Natural killer cell (primary cell): ENCODE measurements at regions not wholly inside any gene's neighbourhood (a gene's known extent, or its start where the extent isn't known, plus 50 kb on each side); places are given as distances from the start of the nearest gene placed in this dataset.

Source experiments
- ATAC-seq, 3 donors: fragments of 150-1000 bp in 2 of 3; fragments of 200-7000 bp in 1 of 3; cut with Tn5 transposase; 1 replicate in 1 of 3; 2 replicates in 2 of 3; pipeline ENCODE4 v1.10.0; 2021; ENCODE audit warnings: mild to moderate bottlenecking in 2 of 3, moderate library complexity in 2 of 3
- DNase-seq, 2 donors: peaks; one replicate each; pipeline versions ENCODE4 v3.0.0 to v3.0.0-alpha.2; 2013 to 2021; ENCODE audit warnings: mixed read lengths in 1 of 2
- H3K27ac ChIP-seq: one replicate; pipeline ENCODE4 v1.5.1; 2013; ENCODE audit warnings: mild to moderate bottlenecking, low read length
- H3K27me3 ChIP-seq: one replicate; pipeline ENCODE4 v1.6.1; 2013; ENCODE audit warnings: low read length; ENCODE audit not compliant: control insufficient read depth, insufficient read depth
- H3K36me3 ChIP-seq: one replicate; pipeline ENCODE4 v1.6.1; 2013; ENCODE audit warnings: low read length; ENCODE audit not compliant: control insufficient read depth, insufficient read depth
- H3K4me1 ChIP-seq: one replicate; pipeline ENCODE4 v1.6.1; 2013; ENCODE audit warnings: low read length; ENCODE audit not compliant: control insufficient read depth, insufficient read depth
- H3K4me3 ChIP-seq: one replicate; pipeline ENCODE4 v1.5.1; 2013; ENCODE audit warnings: low read length
- H3K9me3 ChIP-seq: one replicate; pipeline ENCODE4 v1.6.1; 2013; ENCODE audit warnings: low read length; ENCODE audit not compliant: control insufficient read depth, insufficient read depth
- H3K27ac Mint-ChIP-seq, 2 donors: one replicate each; pipeline ENCODE4 v1.8.0; 2022; ENCODE audit warnings: mild to moderate bottlenecking in 2 of 2, mixed read lengths in 2 of 2, moderate library complexity in 1 of 2
- H3K27me3 Mint-ChIP-seq, 2 donors: one replicate each; pipeline ENCODE4 v1.8.0; 2022; ENCODE audit warnings: low read depth in 2 of 2, mixed read lengths in 2 of 2
- H3K36me3 Mint-ChIP-seq: one replicate; pipeline ENCODE4 v1.8.0; 2022; ENCODE audit warnings: mixed read lengths
- H3K4me1 Mint-ChIP-seq, 2 donors: one replicate each; pipeline ENCODE4 v1.8.0; 2022; ENCODE audit warnings: mixed read lengths in 2 of 2
- H3K4me3 Mint-ChIP-seq: one replicate; pipeline ENCODE4 v1.8.0; 2022; ENCODE audit warnings: mild to moderate bottlenecking, moderate library complexity, mixed read lengths
- H3K9me3 Mint-ChIP-seq, 2 donors: one replicate each; pipeline ENCODE4 v1.8.0; 2022; ENCODE audit warnings: mixed read lengths in 2 of 2
- WGBS: methylation state at CpG from one replicate; pipeline ENCODE4 v1.1.7; 2013; ENCODE audit warnings: missing lambda C conversion rate; ENCODE audit not compliant: insufficient coverage; 5-methylcytosine and 5-hydroxymethylcytosine counted together
- intact Hi-C: fragments of 100-400 bp; cut with micrococcal nuclease; formaldehyde crosslinking; loops from one replicate; pipeline ENCODE4 v1.14.2; 2022
- TF ChIP-seq, protein P1 (sequence below): fragments of 200-600 bp; IDR thresholded peaks from one replicate; pipeline ENCODE4 v1.8.0; 2022; ENCODE audit warnings: antibody characterized with exemption

DNA sequence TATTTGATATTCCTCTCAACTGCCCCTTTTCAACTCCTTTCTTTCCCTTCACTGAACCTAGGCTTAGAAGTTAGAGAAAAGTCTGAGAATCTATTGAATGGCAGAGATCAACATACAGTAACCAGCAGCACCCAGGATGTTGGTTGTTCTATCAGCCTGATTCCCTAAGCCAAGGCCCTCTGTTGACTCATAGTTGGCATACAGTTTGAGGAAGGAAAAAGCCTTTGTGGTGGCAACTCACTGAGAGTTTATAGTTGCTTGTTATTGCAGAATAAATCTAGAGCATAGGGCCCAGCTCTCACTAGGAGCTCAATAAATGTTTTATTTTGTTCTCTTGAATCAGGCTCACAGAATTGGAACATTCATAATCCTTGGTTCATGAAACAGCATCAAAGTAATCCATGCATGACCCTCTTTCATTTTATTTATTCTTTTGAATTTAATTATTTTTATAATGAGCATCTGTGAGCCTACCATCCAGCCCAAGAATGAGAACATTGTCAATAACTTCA lies 119.1 kb upstream of the ADGRF1 start:
- ATAC-seq (no peak), DNase-seq (no peak)
- no peaks in the 10 kb centered on the region for H3K27me3 ChIP-seq
- H3K4me3 ChIP-seq: no peak overlapping the region
- no peak overlapping the region for H3K27ac Mint-ChIP-seq
- H3K4me1 Mint-ChIP-seq: no peaks in the 10 kb centered on the region
- no peaks in the 10 kb centered on the region for H3K36me3 Mint-ChIP-seq
- no peak overlapping the region for H3K4me3 Mint-ChIP-seq
- H3K27me3 Mint-ChIP-seq: no peaks in the 10 kb centered on the region
- no peaks in the 10 kb centered on the region for H3K4me1 ChIP-seq
- no peak overlapping the region for H3K27ac ChIP-seq
- H3K9me3 Mint-ChIP-seq: peaks cover 0 to 6% of the 10 kb centered on the region in 2 donors
- H3K36me3 ChIP-seq: no peaks in the 10 kb centered on the region
- TF ChIP-seq, protein P1, sequence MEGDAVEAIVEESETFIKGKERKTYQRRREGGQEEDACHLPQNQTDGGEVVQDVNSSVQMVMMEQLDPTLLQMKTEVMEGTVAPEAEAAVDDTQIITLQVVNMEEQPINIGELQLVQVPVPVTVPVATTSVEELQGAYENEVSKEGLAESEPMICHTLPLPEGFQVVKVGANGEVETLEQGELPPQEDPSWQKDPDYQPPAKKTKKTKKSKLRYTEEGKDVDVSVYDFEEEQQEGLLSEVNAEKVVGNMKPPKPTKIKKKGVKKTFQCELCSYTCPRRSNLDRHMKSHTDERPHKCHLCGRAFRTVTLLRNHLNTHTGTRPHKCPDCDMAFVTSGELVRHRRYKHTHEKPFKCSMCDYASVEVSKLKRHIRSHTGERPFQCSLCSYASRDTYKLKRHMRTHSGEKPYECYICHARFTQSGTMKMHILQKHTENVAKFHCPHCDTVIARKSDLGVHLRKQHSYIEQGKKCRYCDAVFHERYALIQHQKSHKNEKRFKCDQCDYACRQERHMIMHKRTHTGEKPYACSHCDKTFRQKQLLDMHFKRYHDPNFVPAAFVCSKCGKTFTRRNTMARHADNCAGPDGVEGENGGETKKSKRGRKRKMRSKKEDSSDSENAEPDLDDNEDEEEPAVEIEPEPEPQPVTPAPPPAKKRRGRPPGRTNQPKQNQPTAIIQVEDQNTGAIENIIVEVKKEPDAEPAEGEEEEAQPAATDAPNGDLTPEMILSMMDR: no peak
- H3K9me3 ChIP-seq: no peaks in the 10 kb centered on the region
- intact Hi-C loops: no loop called here

DNA sequence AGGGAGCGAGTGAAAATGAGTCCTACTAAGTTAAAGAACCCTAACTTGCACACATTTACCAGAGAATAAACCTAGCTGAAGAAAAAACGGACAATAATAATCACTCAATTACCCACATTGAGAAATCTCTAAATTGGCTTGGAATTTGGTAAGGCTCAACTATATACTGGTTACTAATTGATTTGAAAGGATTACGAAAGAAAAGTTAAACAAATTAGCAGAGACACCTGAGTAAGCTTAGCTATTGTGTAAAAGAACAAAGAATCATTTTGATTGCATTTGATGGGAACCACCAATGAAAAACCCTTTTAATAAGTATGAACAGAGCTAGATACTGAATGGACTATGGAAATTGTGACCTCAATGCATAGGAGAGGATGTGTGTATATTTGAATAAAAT lies 118.6 kb upstream of the ADGRF1 start:
- H3K4me1 ChIP-seq: no peaks in the 10 kb centered on the region
- H3K27ac ChIP-seq: no peak overlapping the region
- Mint-ChIP-seq H3K36me3 (no peaks in the 10 kb centered on the region), H3K27me3 (no peaks in the 10 kb centered on the region), H3K4me1 (no peaks in the 10 kb centered on the region), H3K27ac (no peak overlapping the region), H3K4me3 (no peak overlapping the region), H3K9me3 (peaks cover 0 to 6% of the 10 kb centered on the region in 2 donors)
- no peaks in the 10 kb centered on the region for H3K36me3 ChIP-seq
- no peaks in the 10 kb centered on the region for H3K9me3 ChIP-seq
- H3K4me3 ChIP-seq: no peak overlapping the region
- no peak for ATAC-seq
- TF ChIP-seq, protein P1: no peak
- intact Hi-C loops: no loop called here
- no peaks in the 10 kb centered on the region for H3K27me3 ChIP-seq
- no peak for DNase-seq
- WGBS: 91% methylated on average over 2 of the region's 3 CpGs

DNA sequence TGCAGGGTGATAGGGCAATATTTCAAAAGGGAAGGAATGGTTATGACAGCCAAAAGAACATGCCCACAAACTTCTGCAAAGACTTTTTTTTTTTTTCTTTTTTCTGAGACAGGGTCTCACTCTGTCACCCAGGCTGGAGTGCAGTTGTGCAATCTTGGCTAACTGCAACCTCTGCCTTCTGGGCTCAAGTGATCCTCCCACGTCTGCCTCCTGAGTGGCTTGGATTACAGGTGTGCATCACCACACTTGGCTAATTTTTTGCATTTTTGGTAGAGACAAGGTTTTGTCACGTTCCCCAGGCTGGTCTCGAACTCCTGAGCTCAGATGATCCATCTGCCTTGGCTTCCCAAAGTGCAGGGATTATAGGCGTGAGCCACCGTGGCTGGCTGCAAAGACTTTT lies 117.6 kb upstream of the ADGRF1 start:
- Histone ChIP-seq H3K36me3 (no peaks in the 10 kb centered on the region), H3K27me3 (no peaks in the 10 kb centered on the region), H3K4me3 (no peak overlapping the region), H3K9me3 (no peaks in the 10 kb centered on the region), H3K4me1 (no peaks in the 10 kb centered on the region), H3K27ac (no peak overlapping the region)
- H3K4me3 Mint-ChIP-seq: no peak overlapping the region
- H3K36me3 Mint-ChIP-seq: no peaks in the 10 kb centered on the region
- no peaks in the 10 kb centered on the region for H3K4me1 Mint-ChIP-seq
- no peak overlapping the region for H3K27ac Mint-ChIP-seq
- H3K27me3 Mint-ChIP-seq: no peaks in the 10 kb centered on the region
- 76% methylated on average over 5 of the region's 5 CpGs for WGBS
- peaks cover 0 to 6% of the 10 kb centered on the region in 2 donors for H3K9me3 Mint-ChIP-seq
- ATAC-seq (no peak), DNase-seq (no peak)
- intact Hi-C loops: no loop called here
- TF ChIP-seq, protein P1: no peak

DNA sequence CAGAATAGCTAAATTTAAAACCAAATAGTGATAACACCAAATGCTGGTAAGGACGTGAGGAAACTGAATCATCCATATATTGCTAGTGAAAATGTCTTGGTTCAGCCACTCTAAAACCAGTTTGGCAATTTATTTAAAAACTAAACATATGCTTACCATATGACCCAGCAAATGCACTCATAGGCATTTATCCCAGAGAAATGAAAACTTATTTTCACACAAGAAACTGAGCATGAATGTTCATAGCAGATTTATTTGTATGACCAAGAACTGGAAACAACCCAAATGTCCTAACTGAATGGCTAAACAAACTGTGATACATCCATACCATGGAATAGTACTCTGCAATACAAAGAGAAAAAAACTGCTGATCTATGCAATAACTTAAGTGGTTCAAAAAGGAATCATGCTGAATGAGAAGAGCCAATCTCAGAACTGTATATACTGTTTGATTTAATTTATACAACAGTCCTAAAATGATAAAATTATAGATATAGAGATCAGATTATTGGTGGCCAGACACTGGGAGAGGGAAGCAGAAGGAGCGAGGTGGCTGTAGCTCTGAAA lies 115.6 kb upstream of the ADGRF1 start:
- WGBS: 71% methylated on average over 1 of the region's 2 CpGs
- intact Hi-C loops: no loop called here
- no peaks in the 10 kb centered on the region for H3K4me1 ChIP-seq
- no peaks in the 10 kb centered on the region for H3K4me1 Mint-ChIP-seq
- no peak overlapping the region for H3K27ac Mint-ChIP-seq
- H3K27me3 ChIP-seq: no peaks in the 10 kb centered on the region
- H3K4me3 Mint-ChIP-seq: no peak overlapping the region
- TF ChIP-seq, protein P1: no peak
- no peak for ATAC-seq
- no peak overlapping the region for H3K4me3 ChIP-seq
- H3K9me3 ChIP-seq: no peaks in the 10 kb centered on the region
- H3K27me3 Mint-ChIP-seq: no peaks in the 10 kb centered on the region
- H3K9me3 Mint-ChIP-seq: peaks cover 0 to 2% of the 10 kb centered on the region in 2 donors
- H3K27ac ChIP-seq: no peak overlapping the region
- H3K36me3 ChIP-seq: no peaks in the 10 kb centered on the region
- DNase-seq: no peak
- H3K36me3 Mint-ChIP-seq: no peaks in the 10 kb centered on the region
